Common myeloid progenitor, CD34-positive (primary cell): ENCODE measurements at regions not wholly inside any gene's neighbourhood (a gene's known extent, or its start where the extent isn't known, plus 50 kb on each side); places are given as distances from the start of the nearest gene placed in this dataset.

Source experiments
- CTCF ChIA-PET: fragments of 350-600 bp; sonication (Branson Sonifier 250); formaldehyde crosslinking; loops from one replicate; lab custom pipeline; 2021; ENCODE audit warnings: antibody characterized with exemption; lab: Charles Lee
- POLR2A ChIA-PET: fragments of 350-600 bp; sonication (Branson Sonifier 250); formaldehyde crosslinking; loops from one replicate; lab custom pipeline; 2021; ENCODE audit warnings: antibody characterized with exemption; lab: Charles Lee
- DNase-seq, 3 donors: peaks; one replicate each; pipeline versions ENCODE4 v3.0.0 to v3.0.0-alpha.2; 2013
- H3K27ac ChIP-seq, 2 experiments: 1 replicate in 1 of 2; 2 replicates in 1 of 2; pipeline ENCODE4 v1.7.0; 2013; ENCODE audit warnings: inconsistent platforms in 2 of 2, low read length in 2 of 2, mild to moderate bottlenecking in 2 of 2, low read depth in 1 of 2, moderate library complexity in 1 of 2; ENCODE audit not compliant: severe bottlenecking in 2 of 2, insufficient read depth in 1 of 2, poor library complexity in 1 of 2
- H3K27me3 ChIP-seq, 5 experiments: replicated peaks in 2 of 5; 1 replicate in 3 of 5; 2 replicates in 2 of 5; pipeline versions ENCODE4 v1.6.1 to v1.7.0; 2013; ENCODE audit warnings: low read length in 4 of 5, mild to moderate bottlenecking in 2 of 5, moderate library complexity in 2 of 5, inconsistent platforms in 1 of 5; ENCODE audit not compliant: insufficient read depth in 5 of 5, control insufficient read depth in 4 of 5
- H3K36me3 ChIP-seq, 4 experiments: 1 replicate in 2 of 4; 2 replicates in 2 of 4; pipeline versions ENCODE4 v1.6.1 to v1.7.0; 2013; ENCODE audit warnings: low read length in 3 of 4, control low read depth in 1 of 4, mild to moderate bottlenecking in 1 of 4; ENCODE audit not compliant: control insufficient read depth in 4 of 4, insufficient read depth in 4 of 4
- H3K4me1 ChIP-seq, 4 experiments: 1 replicate in 3 of 4; 2 replicates in 1 of 4; pipeline versions ENCODE4 v1.6.1 to v1.7.1; 2013; ENCODE audit warnings: low read length in 3 of 4, mild to moderate bottlenecking in 3 of 4, control low read depth in 1 of 4, inconsistent platforms in 1 of 4, moderate library complexity in 1 of 4; ENCODE audit not compliant: control insufficient read depth in 4 of 4, insufficient read depth in 4 of 4; ENCODE audit errors: control extremely low read depth in 1 of 4
- H3K4me3 ChIP-seq, 7 experiments: 1 replicate in 4 of 7; 2 replicates in 3 of 7; pipeline versions ENCODE4 v1.5.1 to v1.7.0; 2013; ENCODE audit warnings: mild to moderate bottlenecking in 7 of 7, low read length in 6 of 7, moderate library complexity in 6 of 7, inconsistent platforms in 2 of 7, low read depth in 2 of 7, control low read depth in 1 of 7; ENCODE audit not compliant: insufficient read depth in 4 of 7, control insufficient read depth in 1 of 7; ENCODE audit errors: extremely low read depth in 1 of 7
- H3K9me3 ChIP-seq, 5 experiments: 1 replicate in 4 of 5; 2 replicates in 1 of 5; pipeline versions ENCODE4 v1.6.1 to v1.7.1; 2013; ENCODE audit warnings: low read length in 4 of 5, mild to moderate bottlenecking in 2 of 5, inconsistent platforms in 1 of 5, low read depth in 1 of 5, moderate library complexity in 1 of 5; ENCODE audit not compliant: control insufficient read depth in 4 of 5, insufficient read depth in 2 of 5; ENCODE audit errors: control extremely low read depth in 1 of 5
- WGBS: methylation state at CpG from one replicate; pipeline ENCODE4 v1.1.5; 2013; ENCODE audit not compliant: insufficient coverage; 5-methylcytosine and 5-hydroxymethylcytosine counted together

DNA sequence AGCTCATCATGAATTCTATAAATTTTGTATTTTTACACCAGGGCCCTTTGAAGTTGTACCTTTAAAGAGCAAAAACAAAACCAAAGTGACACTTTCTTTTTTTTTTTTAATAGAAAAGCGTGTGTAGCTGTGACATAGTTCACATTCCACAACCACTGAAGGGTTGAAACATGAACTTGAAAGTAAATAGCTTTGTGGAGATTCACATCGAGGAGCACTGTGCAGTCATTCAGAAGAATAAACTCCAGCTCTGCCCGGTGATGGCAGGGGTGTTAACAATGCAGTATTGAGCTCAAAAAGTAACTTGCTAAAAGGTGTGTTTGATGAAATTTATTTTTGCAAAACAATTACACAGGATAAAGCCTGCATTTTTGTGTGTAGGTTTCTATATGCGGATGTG is 1166.2 kb downstream of the TBC1D22A start:
- 90% methylated on average over 3 of the region's 4 CpGs for WGBS
- DNase-seq = no peak
- H3K4me1 ChIP-seq = no peaks in the 10 kb centered on the region
- ChIA-PET CTCF (interaction anchor here (0.6 kb wide), 1 partner anchor 12 kb away, joined by 3 read pairs; no protein-coding TSS in a partner anchor), POLR2A (no interaction called here)
- no peaks in the 10 kb centered on the region for H3K36me3 ChIP-seq
- H3K27me3 ChIP-seq = peaks cover 0 to 4% (median 1%) of the 10 kb centered on the region in 5 experiments
- no peak overlapping the region for H3K4me3 ChIP-seq
- H3K9me3 ChIP-seq = peaks cover 0 to 16% (median 6%) of the 10 kb centered on the region in 5 experiments
- no peak overlapping the region for H3K27ac ChIP-seq

DNA sequence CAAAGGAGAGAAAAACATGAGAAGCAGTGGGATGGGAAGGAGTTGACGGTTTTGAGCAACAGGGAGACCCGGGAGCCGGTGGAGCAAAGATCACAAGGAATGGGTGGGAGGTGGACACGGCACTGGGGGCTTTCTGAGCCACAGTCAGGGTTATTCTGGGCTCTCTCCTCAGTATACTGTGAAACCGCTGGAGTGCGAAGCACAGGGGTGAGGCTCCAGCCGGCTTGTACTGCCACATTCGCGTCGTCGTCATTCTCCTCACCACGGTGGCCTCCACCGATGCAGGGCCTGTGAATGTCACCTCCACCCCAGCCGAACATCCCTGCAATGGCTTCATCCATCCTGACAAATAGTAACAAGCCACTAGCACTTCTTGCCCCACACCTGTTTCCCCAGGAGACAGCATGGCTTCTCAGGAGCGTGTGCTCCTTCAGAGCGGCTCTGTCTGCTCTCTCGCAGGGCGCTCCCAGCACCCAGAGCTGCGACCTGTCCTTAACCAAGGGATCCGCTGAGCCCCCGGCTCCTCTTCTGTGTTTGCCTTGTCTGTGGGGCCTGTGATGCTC is 1165.3 kb downstream of the TBC1D22A start:
- Histone ChIP-seq H3K4me1 (no peaks in the 10 kb centered on the region), H3K4me3 (no peak overlapping the region), H3K9me3 (peaks cover 0 to 11% (median 5%) of the 10 kb centered on the region in 5 experiments), H3K27ac (no peak overlapping the region), H3K27me3 (peaks cover 0 to 4% (median 1%) of the 10 kb centered on the region in 5 experiments), H3K36me3 (no peaks in the 10 kb centered on the region)
- 96% methylated on average over 19 of the region's 21 CpGs for WGBS
- ChIA-PET POLR2A (no interaction called here), CTCF (no interaction called here)
- DNase-seq = no peak

DNA sequence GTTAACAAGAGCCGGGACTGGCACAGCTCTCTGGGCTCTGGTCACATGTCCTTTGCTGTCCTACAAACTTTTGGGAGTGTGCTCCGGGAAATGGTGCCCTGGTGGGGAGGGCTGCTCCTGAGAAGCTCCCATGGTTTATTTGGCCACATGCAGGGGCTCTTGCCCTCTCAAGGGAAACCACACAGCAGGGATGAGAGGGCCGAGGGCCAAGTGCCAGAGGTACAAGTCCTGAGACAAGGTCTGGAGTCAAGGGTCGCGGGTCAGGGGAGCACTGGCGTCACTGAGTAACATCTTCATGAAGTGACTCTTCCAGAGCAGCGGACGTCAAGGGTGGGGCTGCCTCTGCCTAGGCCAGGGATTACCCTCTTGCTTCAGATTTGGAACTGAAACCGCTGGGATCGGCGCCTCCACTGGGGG is 1160.6 kb downstream of the TBC1D22A start:
- DNase-seq = no peak
- H3K4me1 ChIP-seq = peaks cover 0 to 4% (median 0%) of the 10 kb centered on the region in 4 experiments
- peaks cover 0 to 6% (median 5%) of the 10 kb centered on the region in 5 experiments for H3K9me3 ChIP-seq
- no peak overlapping the region for H3K4me3 ChIP-seq
- 97% methylated on average over 11 of the region's 11 CpGs for WGBS
- H3K27ac ChIP-seq = no peak overlapping the region
- ChIA-PET CTCF (no interaction called here), POLR2A (no interaction called here)
- H3K27me3 ChIP-seq = peaks cover 0 to 4% (median 0%) of the 10 kb centered on the region in 5 experiments
- no peaks in the 10 kb centered on the region for H3K36me3 ChIP-seq

DNA sequence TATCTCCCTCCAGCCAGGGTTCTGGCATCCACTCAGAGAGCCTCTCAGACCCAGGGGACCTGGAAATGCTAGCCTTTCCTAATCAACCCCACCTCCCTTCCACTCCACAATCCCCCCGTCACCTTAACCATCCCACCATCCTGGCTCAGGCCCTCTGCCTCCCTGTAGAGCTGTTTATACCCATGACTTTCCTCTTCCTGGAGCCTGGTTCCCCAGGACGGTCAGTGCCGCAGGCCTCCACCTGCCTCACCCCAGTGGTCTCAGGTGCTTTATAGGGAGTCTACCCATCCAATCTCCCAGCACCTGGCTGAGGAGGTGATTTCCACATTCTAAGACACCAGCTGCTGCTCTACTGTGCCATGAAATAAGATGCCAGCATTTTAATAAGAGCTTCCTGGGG is 1159.5 kb downstream of the TBC1D22A start:
- CTCF ChIA-PET = no interaction called here
- Histone ChIP-seq H3K27ac (no peak overlapping the region), H3K36me3 (no peaks in the 10 kb centered on the region), H3K4me1 (peaks cover 0 to 4% (median 0%) of the 10 kb centered on the region in 4 experiments), H3K4me3 (no peak overlapping the region), H3K27me3 (no peaks in the 10 kb centered on the region), H3K9me3 (peaks cover 0 to 6% (median 5%) of the 10 kb centered on the region in 5 experiments)
- no peak for DNase-seq
- POLR2A ChIA-PET = interaction anchor here (0.5 kb wide), 1 partner anchor 746 kb away, joined by 4 read pairs; no protein-coding TSS in a partner anchor
- WGBS = 90% methylated on average over 2 of the region's 3 CpGs

DNA sequence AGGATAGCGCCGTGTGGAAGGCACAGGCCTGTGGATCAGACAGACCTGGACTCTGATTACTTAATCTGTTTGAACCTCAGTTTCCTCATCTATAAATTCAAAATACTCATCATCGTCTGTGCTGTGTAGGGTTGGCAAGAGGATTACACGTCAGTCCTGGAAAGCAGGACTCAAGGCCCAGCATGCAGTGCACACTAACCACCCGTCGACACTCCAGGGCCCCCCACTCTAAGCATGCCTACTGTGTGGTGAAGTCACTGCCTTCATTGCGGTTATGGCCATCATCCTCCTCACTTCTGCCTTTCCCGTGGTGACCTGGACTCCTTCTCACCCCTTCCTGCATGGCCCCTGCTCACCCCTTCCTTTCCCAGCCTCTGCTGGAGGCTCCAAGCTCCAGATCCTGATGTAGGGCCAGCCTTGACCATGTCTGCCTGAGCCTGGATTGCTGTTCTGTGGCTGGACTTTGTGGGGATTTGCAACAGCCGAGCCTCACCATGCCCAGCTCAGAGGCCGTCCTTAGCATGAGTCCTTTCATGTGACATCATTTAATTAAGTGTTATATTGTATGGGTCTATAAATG is 1158.0 kb downstream of the TBC1D22A start:
- peaks cover 0 to 4% (median 0%) of the 10 kb centered on the region in 4 experiments for H3K4me1 ChIP-seq
- WGBS = 100% methylated on average over 2 of the region's 10 CpGs
- no peak overlapping the region for H3K27ac ChIP-seq
- H3K27me3 ChIP-seq = no peaks in the 10 kb centered on the region
- no peak for DNase-seq
- H3K36me3 ChIP-seq = no peaks in the 10 kb centered on the region
- POLR2A ChIA-PET = no interaction called here
- peaks cover 0 to 6% (median 5%) of the 10 kb centered on the region in 5 experiments for H3K9me3 ChIP-seq
- CTCF ChIA-PET = no interaction called here
- no peak overlapping the region for H3K4me3 ChIP-seq

DNA sequence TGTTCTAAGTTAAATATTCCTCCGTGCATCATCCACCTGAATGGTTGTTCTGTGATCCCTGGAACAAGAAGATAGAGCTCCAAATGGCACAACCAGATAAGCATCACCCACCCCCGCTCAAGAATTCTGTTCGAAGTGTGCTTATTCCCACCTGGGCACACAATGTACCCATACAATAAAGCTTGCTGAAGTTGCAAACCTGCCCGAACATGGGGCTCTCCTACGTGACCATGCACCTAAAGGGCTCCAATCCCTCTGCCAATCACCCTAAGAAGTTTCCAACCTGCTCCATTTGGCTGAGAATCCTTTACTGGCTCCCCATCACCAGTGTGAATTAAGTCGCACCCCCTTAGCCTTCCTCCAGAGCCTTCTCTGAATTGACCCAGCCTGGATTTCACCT is 1157.4 kb downstream of the TBC1D22A start:
- Histone ChIP-seq H3K27ac (no peak overlapping the region), H3K27me3 (no peaks in the 10 kb centered on the region), H3K9me3 (peaks cover 0 to 6% (median 5%) of the 10 kb centered on the region in 5 experiments), H3K4me1 (peaks cover 0 to 4% (median 0%) of the 10 kb centered on the region in 4 experiments), H3K4me3 (no peak overlapping the region), H3K36me3 (no peaks in the 10 kb centered on the region)
- CTCF ChIA-PET = no interaction called here
- POLR2A ChIA-PET = no interaction called here
- DNase-seq = no peak
- 94% methylated on average over 6 of the region's 6 CpGs for WGBS

DNA sequence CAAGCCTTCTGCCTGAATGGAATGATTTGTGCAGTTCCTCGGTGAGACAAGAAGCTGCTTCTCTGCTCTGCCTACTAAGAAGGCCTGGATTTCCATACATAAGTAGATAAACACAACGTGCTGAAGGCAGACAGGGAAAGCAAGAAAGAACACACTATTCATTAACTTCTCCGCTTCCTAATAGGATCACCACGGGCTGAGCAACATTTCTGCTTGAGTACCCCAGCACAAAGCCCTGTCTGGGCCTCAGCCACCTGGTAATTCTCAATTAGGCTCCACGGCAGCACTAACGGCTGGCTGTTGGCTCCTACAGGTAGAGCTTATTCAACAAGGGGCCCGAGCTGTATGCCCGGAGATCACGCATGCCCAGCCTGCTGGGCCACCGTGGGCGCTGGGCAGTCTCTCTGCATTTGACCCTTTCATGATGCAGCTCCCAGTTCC is 1156.6 kb downstream of the TBC1D22A start:
- Histone ChIP-seq H3K27me3 (no peaks in the 10 kb centered on the region), H3K4me1 (peaks cover 0 to 4% (median 0%) of the 10 kb centered on the region in 4 experiments), H3K9me3 (peaks cover 0 to 3% (median 0%) of the 10 kb centered on the region in 5 experiments), H3K36me3 (no peaks in the 10 kb centered on the region), H3K4me3 (no peak overlapping the region), H3K27ac (no peak overlapping the region)
- no peak for DNase-seq
- POLR2A ChIA-PET = no interaction called here
- CTCF ChIA-PET = no interaction called here
- 90% methylated on average over 9 of the region's 11 CpGs for WGBS
